ENCODE measurements at regions not wholly inside any gene's neighbourhood (a gene's known extent, or its start where the extent isn't known, plus 50 kb on each side); places are given as distances from the start of the nearest gene placed in this dataset.

DNA sequence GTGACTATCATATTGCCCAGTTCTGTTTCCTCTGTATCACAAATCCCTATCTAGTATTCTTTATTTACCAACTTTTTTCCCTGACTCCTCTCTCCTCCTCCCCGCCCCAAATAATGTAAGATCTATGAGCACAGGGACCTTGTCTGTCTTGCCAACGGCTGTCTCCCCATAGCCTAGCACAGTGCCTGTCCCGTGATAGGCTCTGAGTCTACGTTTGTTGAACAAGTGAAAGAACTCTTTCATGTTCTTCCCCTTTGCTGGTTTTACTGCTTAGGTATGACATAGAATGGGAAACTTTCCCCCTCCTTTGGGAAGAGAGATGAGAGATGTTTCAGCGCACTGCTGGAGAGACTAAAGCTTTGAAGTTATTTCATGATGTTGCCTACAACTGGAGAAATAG, 367.0 kb downstream of the PRDM2 start:
- H4K20me1 ChIP-seq (ENCODE audit: insufficient read depth, low read length): no peaks in the 10 kb centered on the region
- no peaks in the 10 kb centered on the region for H3K79me2 ChIP-seq (ENCODE audit: insufficient read depth, low read length)
- H3K4me3 ChIP-seq (replicated peaks in 1 of 3; ENCODE audit: low read depth in 2 of 3, low read length in 3 of 3): no peak overlapping the region
- peaks cover 0 to 7% (median 3%) of the 10 kb centered on the region in 7 donors for H3K9me3 Mint-ChIP-seq
- intact Hi-C loops (cut with micrococcal nuclease): no loop called here
- no peak overlapping the region for H3K4me2 ChIP-seq (replicated peaks; ENCODE audit: extremely low read depth, low read length, poor library complexity, severe bottlenecking)
- no peak overlapping the region for H3K27ac ChIP-seq (ENCODE audit: low read depth in 1 of 2, low read length in 2 of 2)
- TF ChIP-seq, protein P1, sequence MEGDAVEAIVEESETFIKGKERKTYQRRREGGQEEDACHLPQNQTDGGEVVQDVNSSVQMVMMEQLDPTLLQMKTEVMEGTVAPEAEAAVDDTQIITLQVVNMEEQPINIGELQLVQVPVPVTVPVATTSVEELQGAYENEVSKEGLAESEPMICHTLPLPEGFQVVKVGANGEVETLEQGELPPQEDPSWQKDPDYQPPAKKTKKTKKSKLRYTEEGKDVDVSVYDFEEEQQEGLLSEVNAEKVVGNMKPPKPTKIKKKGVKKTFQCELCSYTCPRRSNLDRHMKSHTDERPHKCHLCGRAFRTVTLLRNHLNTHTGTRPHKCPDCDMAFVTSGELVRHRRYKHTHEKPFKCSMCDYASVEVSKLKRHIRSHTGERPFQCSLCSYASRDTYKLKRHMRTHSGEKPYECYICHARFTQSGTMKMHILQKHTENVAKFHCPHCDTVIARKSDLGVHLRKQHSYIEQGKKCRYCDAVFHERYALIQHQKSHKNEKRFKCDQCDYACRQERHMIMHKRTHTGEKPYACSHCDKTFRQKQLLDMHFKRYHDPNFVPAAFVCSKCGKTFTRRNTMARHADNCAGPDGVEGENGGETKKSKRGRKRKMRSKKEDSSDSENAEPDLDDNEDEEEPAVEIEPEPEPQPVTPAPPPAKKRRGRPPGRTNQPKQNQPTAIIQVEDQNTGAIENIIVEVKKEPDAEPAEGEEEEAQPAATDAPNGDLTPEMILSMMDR (IDR thresholded peaks at IDR 0.05): no peak
- H2AFZ ChIP-seq (ENCODE audit: insufficient read depth, low read depth, low read length, poor library complexity, severe bottlenecking): no peak overlapping the region
- peaks cover 0 to 3% of the 10 kb centered on the region in 2 donors for H3K9me3 ChIP-seq (replicated peaks in 1 of 2; ENCODE audit: control insufficient read depth in 1 of 2, insufficient read depth in 1 of 2, low read length in 2 of 2)
- H3K4me1 Mint-ChIP-seq: no peaks in the 10 kb centered on the region
- peaks cover 0 to 2% (median 1%) of the 10 kb centered on the region in 3 donors for H3K27me3 Mint-ChIP-seq (ENCODE audit: low read depth in 3 of 3)
- no peak overlapping the region for H3K9ac ChIP-seq (ENCODE audit: insufficient read depth, low read length, poor library complexity, severe bottlenecking)
- 100% methylated on average over 2 of the region's 5 CpGs for WGBS (ENCODE audit: insufficient coverage)
- no peaks in the 10 kb centered on the region for H3K36me3 Mint-ChIP-seq
- H3K36me3 ChIP-seq (replicated peaks in 1 of 2; ENCODE audit: control insufficient read depth in 1 of 2, insufficient read depth in 2 of 2, low read length in 2 of 2): no peaks in the 10 kb centered on the region
- H3K4me3 Mint-ChIP-seq: no peak overlapping the region
- no peak overlapping the region for H3K27ac Mint-ChIP-seq
- no peaks in the 10 kb centered on the region for H3K27me3 ChIP-seq (ENCODE audit: control insufficient read depth in 2 of 2, insufficient read depth in 2 of 2, low read length in 2 of 2)
- DNase-seq: no peak
- no peaks in the 10 kb centered on the region for H3K4me1 ChIP-seq (ENCODE audit: control insufficient read depth in 1 of 2, insufficient read depth in 2 of 2, low read length in 2 of 2)

DNA sequence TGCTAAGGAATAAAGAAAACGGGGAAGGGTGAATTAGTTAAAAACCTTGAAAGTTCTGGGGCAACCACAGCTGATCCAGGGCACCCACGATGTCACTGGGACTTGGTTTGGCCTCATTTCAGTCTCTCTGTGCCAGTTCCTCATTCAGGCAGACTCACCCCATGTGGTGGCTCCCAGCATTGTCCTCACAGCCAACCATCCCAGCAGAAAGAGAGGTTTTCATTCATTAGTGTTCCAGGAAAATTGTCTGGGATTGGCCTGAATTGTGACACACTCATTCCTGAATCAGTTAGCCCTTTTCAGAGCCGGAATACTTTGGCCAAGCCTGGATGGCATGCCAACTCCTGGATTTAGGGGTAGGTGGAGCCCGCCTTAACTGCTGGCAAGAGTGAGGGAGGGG, 367.7 kb downstream of the PRDM2 start:
- Histone ChIP-seq H3K4me2 (replicated peaks; ENCODE audit: extremely low read depth, low read length, poor library complexity, severe bottlenecking) (no peak overlapping the region), H3K27me3 (ENCODE audit: control insufficient read depth in 2 of 2, insufficient read depth in 2 of 2, low read length in 2 of 2) (no peaks in the 10 kb centered on the region), H3K36me3 (replicated peaks in 1 of 2; ENCODE audit: control insufficient read depth in 1 of 2, insufficient read depth in 2 of 2, low read length in 2 of 2) (no peaks in the 10 kb centered on the region), H4K20me1 (ENCODE audit: insufficient read depth, low read length) (no peaks in the 10 kb centered on the region), H3K4me1 (ENCODE audit: control insufficient read depth in 1 of 2, insufficient read depth in 2 of 2, low read length in 2 of 2) (no peaks in the 10 kb centered on the region), H3K9ac (ENCODE audit: insufficient read depth, low read length, poor library complexity, severe bottlenecking) (no peak overlapping the region), H3K79me2 (ENCODE audit: insufficient read depth, low read length) (no peaks in the 10 kb centered on the region), H3K27ac (ENCODE audit: low read depth in 1 of 2, low read length in 2 of 2) (no peak overlapping the region), H3K4me3 (replicated peaks in 1 of 3; ENCODE audit: low read depth in 2 of 3, low read length in 3 of 3) (no peak overlapping the region), H2AFZ (ENCODE audit: insufficient read depth, low read depth, low read length, poor library complexity, severe bottlenecking) (no peak overlapping the region), H3K9me3 (replicated peaks in 1 of 2; ENCODE audit: control insufficient read depth in 1 of 2, insufficient read depth in 1 of 2, low read length in 2 of 2) (peaks cover 0 to 3% of the 10 kb centered on the region in 2 donors)
- intact Hi-C loops (cut with micrococcal nuclease): no loop called here
- no peak overlapping the region for H3K27ac Mint-ChIP-seq
- TF ChIP-seq, protein P1 (IDR thresholded peaks at IDR 0.05): no peak
- no peaks in the 10 kb centered on the region for H3K4me1 Mint-ChIP-seq
- no peaks in the 10 kb centered on the region for H3K36me3 Mint-ChIP-seq
- DNase-seq: no peak
- no peak overlapping the region for H3K4me3 Mint-ChIP-seq
- 70% methylated on average over 3 of the region's 4 CpGs for WGBS (ENCODE audit: insufficient coverage)
- H3K27me3 Mint-ChIP-seq (ENCODE audit: low read depth in 3 of 3): peaks cover 0 to 2% (median 1%) of the 10 kb centered on the region in 3 donors
- peaks cover 0 to 7% (median 3%) of the 10 kb centered on the region in 7 donors for H3K9me3 Mint-ChIP-seq
